ENCODE measurements at regions not wholly inside any gene's neighbourhood (a gene's known extent, or its start where the extent isn't known, plus 50 kb on each side); places are given as distances from the start of the nearest gene placed in this dataset.

GRCh38 chr13:103394618-103395017 is 328.4 kb upstream of the SLC10A2 start:
- DNase-seq (ENCODE audit: low spot score in 2 of 2) (no peak), FAIRE-seq (no peak)

- FAIRE-seq (no peak), DNase-seq (ENCODE audit: low spot score in 2 of 2) (no peak)
Measured at GRCh38 chr13:103391936-103392335, 325.7 kb upstream of the SLC10A2 start.

GRCh38 chr13:103388839-103389238 is 322.6 kb upstream of the SLC10A2 start:
- DNase-seq (ENCODE audit: low spot score in 2 of 2) = no peak
- FAIRE-seq = no peak

- no peak for DNase-seq (ENCODE audit: low spot score in 2 of 2)
- FAIRE-seq = no peak
Measured at GRCh38 chr13:103386341-103386740, 320.1 kb upstream of the SLC10A2 start.

- DNase-seq (ENCODE audit: low spot score in 2 of 2) (no peak), FAIRE-seq (no peak)
Measured at GRCh38 chr13:103373916-103374315, 307.7 kb upstream of the SLC10A2 start.

- no peak for DNase-seq (ENCODE audit: low spot score in 2 of 2)
- FAIRE-seq = no peak
Measured at GRCh38 chr13:103371271-103371670, 305.1 kb upstream of the SLC10A2 start.

GRCh38 chr13:103370790-103371189 is 304.6 kb upstream of the SLC10A2 start:
- DNase-seq (ENCODE audit: low spot score in 2 of 2) = no peak
- FAIRE-seq = no peak

GRCh38 chr13:103358255-103358932 is 292.2 kb upstream of the SLC10A2 start:
- DNase-seq (ENCODE audit: low spot score in 2 of 2) (no peak), FAIRE-seq (no peak)

- FAIRE-seq (no peak), DNase-seq (ENCODE audit: low spot score in 2 of 2) (no peak)
Measured at GRCh38 chr13:103356226-103356864, 290.1 kb upstream of the SLC10A2 start.

- FAIRE-seq (no peak), DNase-seq (ENCODE audit: low spot score in 2 of 2) (no peak)
Measured at GRCh38 chr13:103354171-103354570, 288.0 kb upstream of the SLC10A2 start.

GRCh38 chr13:103351035-103351828 is 285.0 kb upstream of the SLC10A2 start:
- DNase-seq (ENCODE audit: low spot score in 2 of 2) = no peak
- FAIRE-seq = no peak

GRCh38 chr13:103350147-103350546 is 283.9 kb upstream of the SLC10A2 start:
- no peak for DNase-seq (ENCODE audit: low spot score in 2 of 2)
- FAIRE-seq = no peak

- no peak for FAIRE-seq
- DNase-seq (ENCODE audit: low spot score in 2 of 2) = no peak
Measured at GRCh38 chr13:103349211-103349980, 283.2 kb upstream of the SLC10A2 start.

- no peak for FAIRE-seq
- no peak for DNase-seq (ENCODE audit: low spot score in 2 of 2)
Measured at GRCh38 chr13:103335241-103335640, 269.0 kb upstream of the SLC10A2 start.

GRCh38 chr13:103331924-103332323 is 265.7 kb upstream of the SLC10A2 start:
- no peak for DNase-seq (ENCODE audit: low spot score in 2 of 2)
- FAIRE-seq = no peak

- DNase-seq (ENCODE audit: low spot score in 2 of 2) (no peak), FAIRE-seq (no peak)
Measured at GRCh38 chr13:103328899-103329298, 262.7 kb upstream of the SLC10A2 start.

GRCh38 chr13:103326326-103326725 is 260.1 kb upstream of the SLC10A2 start:
- DNase-seq (ENCODE audit: low spot score in 2 of 2) = no peak
- no peak for FAIRE-seq

GRCh38 chr13:103325672-103326071 is 259.5 kb upstream of the SLC10A2 start:
- no peak for FAIRE-seq
- no peak for DNase-seq (ENCODE audit: low spot score in 2 of 2)

- DNase-seq (ENCODE audit: low spot score in 2 of 2) (no peak), FAIRE-seq (no peak)
Measured at GRCh38 chr13:103324641-103325040, 258.4 kb upstream of the SLC10A2 start.

- FAIRE-seq (no peak), DNase-seq (ENCODE audit: low spot score in 2 of 2) (no peak)
Measured at GRCh38 chr13:103315711-103316110, 249.5 kb upstream of the SLC10A2 start.

GRCh38 chr13:103312467-103312866 is 246.2 kb upstream of the SLC10A2 start:
- FAIRE-seq = no peak

More at GRCh38 chr13:103312467-103312866, 246.2 kb upstream of the SLC10A2 start:
- no peak for DNase-seq (ENCODE audit: low spot score in 2 of 2)

Measured in frontal cortex (tissue), 3 donors.